Sigmoid colon (tissue), 6 donors: ENCODE measurements at regions not wholly inside any gene's neighbourhood (a gene's known extent, or its start where the extent isn't known, plus 50 kb on each side); places are given as distances from the start of the nearest gene placed in this dataset.

Experiments
- DNase-seq: peaks from one replicate; pipeline ENCODE4 v3.0.0-alpha.2; 2019
- H3K27ac ChIP-seq, 4 donors: fragments of 200-600 bp; sonication (generic); one replicate each; pipeline ENCODE4 v1.5.1; 2016 to 2019; ENCODE audit warnings: mild to moderate bottlenecking in 1 of 4
- H3K27me3 ChIP-seq, 3 donors: fragments of 200-600 bp; sonication (generic); one replicate each; pipeline ENCODE4 v1.5.1; 2019; ENCODE audit warnings: mild to moderate bottlenecking in 1 of 3
- H3K36me3 ChIP-seq, 4 donors: fragments of 200-600 bp; sonication (generic); one replicate each; pipeline ENCODE4 v1.5.1; 2016 to 2019
- H3K4me1 ChIP-seq, 4 donors: fragments of 200-600 bp; sonication (generic); one replicate each; pipeline ENCODE4 v1.5.1; 2017 to 2019
- H3K4me3 ChIP-seq, 4 donors: fragments of 200-600 bp; sonication (generic); one replicate each; pipeline ENCODE4 v1.5.1; 2017 to 2019; ENCODE audit warnings: mild to moderate bottlenecking in 2 of 4, moderate library complexity in 1 of 4
- H3K9me3 ChIP-seq, 4 donors: fragments of 200-600 bp in 3 of 4; sonication (generic) in 3 of 4; one replicate each; pipeline versions ENCODE4 v1.5.1 to v1.6.1; 2013 to 2019
- EP300 ChIP-seq, 4 donors: sonication (generic); formaldehyde crosslinking; IDR thresholded peaks; one replicate each; pipeline ENCODE4 v1.6.1; 2017; ENCODE audit warnings: antibody characterized with exemption in 4 of 4
- POLR2A ChIP-seq, 2 donors: fragments of 450-650 bp; IDR thresholded peaks; one replicate each; pipeline ENCODE4 v1.6.1; 2016; ENCODE audit warnings: antibody characterized with exemption in 2 of 2, mild to moderate bottlenecking in 2 of 2, moderate library complexity in 2 of 2
- POLR2AphosphoS5 ChIP-seq, 4 donors: sonication (generic); formaldehyde crosslinking; IDR thresholded peaks; one replicate each; pipeline ENCODE4 v1.6.1; 2017; ENCODE audit warnings: antibody characterized with exemption in 4 of 4
- WGBS, 2 donors: extraction: QIAGEN DNeasy Blood & Tissue Kit; methylation state at CpG; one replicate each; pipeline ENCODE4 v1.1.7; 2013; 5-methylcytosine and 5-hydroxymethylcytosine counted together
- intact Hi-C: fragments of 100-400 bp; cut with DNase I; formaldehyde crosslinking; loops from one replicate; pipeline ENCODE4 v1.15.1; 2023
- TF ChIP-seq, protein P1 (sequence below), 4 experiments: fragments of 450-650 bp in 3 of 4; fragments of 200-600 bp in 1 of 4; IDR thresholded peaks; one replicate each; pipeline ENCODE4 v1.5.1; 2016 to 2019; ENCODE audit warnings: antibody characterized with exemption in 4 of 4, mild to moderate bottlenecking in 3 of 4, moderate library complexity in 2 of 4
- donor health status: healthy with polysubstance abuse.
- donor health status: healthy.

DNA sequence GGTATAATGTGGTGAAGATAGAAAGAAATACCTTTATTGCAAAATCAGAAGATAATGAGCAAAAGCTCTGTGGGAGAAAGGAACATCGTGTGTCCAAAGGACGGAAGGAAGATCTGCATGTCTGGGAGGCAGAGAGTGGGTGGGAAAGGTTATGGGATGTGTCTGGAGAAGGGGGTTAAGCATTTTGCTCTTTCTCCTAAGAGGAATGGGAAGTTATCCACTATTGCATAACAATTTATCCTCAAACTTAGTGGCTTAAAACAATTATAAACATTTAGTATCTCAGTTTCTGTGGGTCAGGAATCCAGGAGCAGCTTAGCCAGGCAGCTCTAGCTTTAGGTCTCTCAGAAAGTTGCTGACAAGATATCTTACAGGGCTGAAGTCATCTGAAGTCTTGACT, 229.1 kb upstream of the CITED2 start:
- Histone ChIP-seq H3K4me1 (peaks cover 0 to 10% (median 6%) of the 10 kb centered on the region in 4 donors), H3K27me3 (no peaks in the 10 kb centered on the region), H3K4me3 (no peak overlapping the region), H3K9me3 (no peaks in the 10 kb centered on the region), H3K27ac (no peak overlapping the region), H3K36me3 (no peaks in the 10 kb centered on the region)
- 78 to 84% methylated on average over 2 of the region's 2 CpGs for WGBS, 2 donors
- no peak for DNase-seq
- TF ChIP-seq, protein P1, sequence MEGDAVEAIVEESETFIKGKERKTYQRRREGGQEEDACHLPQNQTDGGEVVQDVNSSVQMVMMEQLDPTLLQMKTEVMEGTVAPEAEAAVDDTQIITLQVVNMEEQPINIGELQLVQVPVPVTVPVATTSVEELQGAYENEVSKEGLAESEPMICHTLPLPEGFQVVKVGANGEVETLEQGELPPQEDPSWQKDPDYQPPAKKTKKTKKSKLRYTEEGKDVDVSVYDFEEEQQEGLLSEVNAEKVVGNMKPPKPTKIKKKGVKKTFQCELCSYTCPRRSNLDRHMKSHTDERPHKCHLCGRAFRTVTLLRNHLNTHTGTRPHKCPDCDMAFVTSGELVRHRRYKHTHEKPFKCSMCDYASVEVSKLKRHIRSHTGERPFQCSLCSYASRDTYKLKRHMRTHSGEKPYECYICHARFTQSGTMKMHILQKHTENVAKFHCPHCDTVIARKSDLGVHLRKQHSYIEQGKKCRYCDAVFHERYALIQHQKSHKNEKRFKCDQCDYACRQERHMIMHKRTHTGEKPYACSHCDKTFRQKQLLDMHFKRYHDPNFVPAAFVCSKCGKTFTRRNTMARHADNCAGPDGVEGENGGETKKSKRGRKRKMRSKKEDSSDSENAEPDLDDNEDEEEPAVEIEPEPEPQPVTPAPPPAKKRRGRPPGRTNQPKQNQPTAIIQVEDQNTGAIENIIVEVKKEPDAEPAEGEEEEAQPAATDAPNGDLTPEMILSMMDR (IDR thresholded peaks at IDR 0.05) = no peak
- no peak for TF ChIP-seq EP300 (IDR thresholded peaks at IDR 0.05)
- TF ChIP-seq POLR2AphosphoS5 (IDR thresholded peaks at IDR 0.05) = no peak
- no peak for TF ChIP-seq POLR2A (IDR thresholded peaks at IDR 0.05)
- intact Hi-C loops = no loop called here

DNA sequence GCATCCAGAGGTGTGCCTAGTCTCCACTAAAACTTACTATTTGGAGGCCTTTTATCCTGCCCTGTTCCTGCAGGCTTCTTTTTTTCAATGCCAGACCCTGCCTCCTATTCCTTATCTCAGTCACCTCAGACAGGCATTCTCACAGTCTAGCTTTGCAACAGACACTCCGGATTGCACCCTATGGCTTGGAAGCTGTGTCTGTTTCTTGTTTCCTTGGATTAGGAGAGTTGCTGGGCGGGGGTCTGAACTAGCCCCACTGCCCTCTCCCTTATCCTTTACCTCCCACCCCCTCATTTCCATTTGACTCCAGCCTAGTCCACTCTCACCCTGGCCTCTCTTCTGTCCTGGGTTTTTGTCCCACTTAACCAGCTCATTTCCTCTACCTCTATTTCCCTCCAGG, 228.1 kb upstream of the CITED2 start:
- Histone ChIP-seq H3K9me3 (no peaks in the 10 kb centered on the region), H3K27me3 (no peaks in the 10 kb centered on the region), H3K4me1 (peaks cover 0 to 20% (median 16%) of the 10 kb centered on the region in 4 donors), H3K27ac (no peak overlapping the region), H3K36me3 (no peaks in the 10 kb centered on the region), H3K4me3 (no peak overlapping the region)
- intact Hi-C loops = no loop called here
- TF ChIP-seq EP300 (IDR thresholded peaks at IDR 0.05) (no peak), POLR2A (IDR thresholded peaks at IDR 0.05) (no peak), POLR2AphosphoS5 (IDR thresholded peaks at IDR 0.05) (no peak)
- TF ChIP-seq, protein P1 (IDR thresholded peaks at IDR 0.05) = no peak
- WGBS, 2 donors = 92 to 98% methylated on average over 2 of the region's 2 CpGs
- DNase-seq = no peak

DNA sequence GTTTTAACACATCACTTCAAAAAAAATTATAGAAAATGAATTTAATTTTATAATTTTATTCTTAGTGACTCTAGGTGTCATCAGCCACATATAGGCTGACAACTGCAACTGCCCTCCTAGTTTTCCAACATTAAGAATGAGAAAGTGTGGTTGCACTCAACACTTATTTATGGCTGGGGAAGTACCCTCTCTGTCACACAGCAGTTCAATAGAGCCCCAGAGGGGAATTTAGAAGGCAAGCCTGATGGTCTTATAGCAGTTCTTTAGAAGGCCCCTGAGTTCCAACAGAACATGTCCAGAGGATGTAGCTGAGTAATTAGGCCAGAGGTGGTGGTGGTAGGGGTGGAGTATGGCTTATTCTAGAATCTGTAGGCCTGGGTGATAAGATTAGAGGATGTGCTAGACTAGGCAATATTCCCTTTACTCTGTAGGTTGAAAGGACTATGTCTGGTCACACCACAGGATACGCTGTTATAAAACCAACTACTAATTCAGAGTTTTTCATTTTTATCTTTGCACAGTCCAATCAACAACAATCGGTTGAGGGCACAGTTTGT, 226.5 kb upstream of the CITED2 start:
- intact Hi-C loops = no loop called here
- H3K9me3 ChIP-seq = no peaks in the 10 kb centered on the region
- peaks cover 0 to 36% (median 32%) of the 10 kb centered on the region in 4 donors for H3K4me1 ChIP-seq
- no peaks in the 10 kb centered on the region for H3K36me3 ChIP-seq
- WGBS, 2 donors = 61 to 75% methylated on average over 2 of the region's 2 CpGs
- H3K4me3 ChIP-seq = no peak overlapping the region
- H3K27ac ChIP-seq = no peak overlapping the region
- no peaks in the 10 kb centered on the region for H3K27me3 ChIP-seq
- no peak for DNase-seq
- TF ChIP-seq, protein P1 (IDR thresholded peaks at IDR 0.05) = no peak
- TF ChIP-seq POLR2A (IDR thresholded peaks at IDR 0.05) (no peak), POLR2AphosphoS5 (IDR thresholded peaks at IDR 0.05) (no peak), EP300 (IDR thresholded peaks at IDR 0.05) (no peak)

DNA sequence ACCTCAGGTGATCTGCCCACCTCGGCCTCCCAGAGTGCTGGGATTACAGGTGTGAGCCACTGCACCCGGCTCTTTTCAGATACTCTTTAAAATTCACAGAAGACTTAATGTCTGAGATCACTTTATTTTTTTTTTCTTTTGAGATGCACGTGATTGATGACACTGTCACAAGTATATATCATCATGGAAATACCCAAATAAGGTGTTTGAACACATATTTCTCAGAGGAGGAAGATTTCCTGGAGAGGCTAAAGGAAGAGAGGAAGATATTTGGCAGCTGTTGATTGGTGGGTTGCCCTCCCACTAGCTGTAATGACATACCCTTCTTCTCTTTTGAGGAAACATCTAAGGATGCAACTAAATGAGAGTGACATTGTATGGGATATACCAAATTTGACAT, 225.9 kb upstream of the CITED2 start:
- WGBS, 2 donors = 90% methylated on average over 3 of the region's 3 CpGs
- Histone ChIP-seq H3K4me3 (no peak overlapping the region), H3K9me3 (no peaks in the 10 kb centered on the region), H3K4me1 (peaks cover 0 to 43% (median 38%) of the 10 kb centered on the region in 4 donors), H3K27ac (no peak overlapping the region), H3K36me3 (no peaks in the 10 kb centered on the region), H3K27me3 (no peaks in the 10 kb centered on the region)
- no peak for DNase-seq
- TF ChIP-seq, protein P1 (IDR thresholded peaks at IDR 0.05) = no peak
- TF ChIP-seq POLR2AphosphoS5 (IDR thresholded peaks at IDR 0.05) (no peak), EP300 (IDR thresholded peaks at IDR 0.05) (no peak), POLR2A (IDR thresholded peaks at IDR 0.05) (no peak)
- intact Hi-C loops = no loop called here
